Spleen (tissue), 7 donors: ENCODE measurements at regions not wholly inside any gene's neighbourhood (a gene's known extent, or its start where the extent isn't known, plus 50 kb on each side); places are given as distances from the start of the nearest gene placed in this dataset.

Experiments
- CTCF ChIP-seq, 11 experiments: fragments of 200-600 bp in 7 of 11; fragments of 450-650 bp in 4 of 11; sonication (generic) in 4 of 11; IDR thresholded peaks in 8 of 11; conservative IDR thresholded peaks in 3 of 11; 1 replicate in 7 of 11; 2 replicates in 4 of 11; pipeline versions ENCODE4 v1.4.0 to v1.8.0; 2016 to 2021; ENCODE audit warnings: antibody characterized with exemption in 11 of 11, inconsistent platforms in 4 of 11, mild to moderate bottlenecking in 1 of 11
- POLR2A ChIP-seq, 3 donors: fragments of 450-650 bp; IDR thresholded peaks; one replicate each; pipeline ENCODE4 v1.5.1; 2017; ENCODE audit warnings: antibody characterized with exemption in 3 of 3, mild to moderate bottlenecking in 1 of 3
- POLR2AphosphoS5 ChIP-seq, 3 donors: sonication (generic); formaldehyde crosslinking; IDR thresholded peaks; one replicate each; pipeline ENCODE4 v1.5.1; 2017; ENCODE audit warnings: antibody characterized with exemption in 3 of 3
- donor health status: DM: no; HTN: no; CAD: no; lungs with moderate emphysema.
- donor health status: DM: no; HTN: no; CAD: no.
- donor health status: DM: no; HTN: no; CAD: no.

- TF ChIP-seq POLR2A (IDR thresholded peaks at IDR 0.05) (no peak), CTCF (IDR thresholded peaks at IDR 0.05 in 8 of 11, conservative IDR thresholded peaks at IDR 0.05 in 3 of 11) (no peak), POLR2AphosphoS5 (IDR thresholded peaks at IDR 0.05) (no peak)
These were observed 169.9 kb downstream of the QRSL1 start for GRCh38 chr6:106799031-106799894.
